ENCODE measurements at regions not wholly inside any gene's neighbourhood (a gene's known extent, or its start where the extent isn't known, plus 50 kb on each side); places are given as distances from the start of the nearest gene placed in this dataset.

DNA sequence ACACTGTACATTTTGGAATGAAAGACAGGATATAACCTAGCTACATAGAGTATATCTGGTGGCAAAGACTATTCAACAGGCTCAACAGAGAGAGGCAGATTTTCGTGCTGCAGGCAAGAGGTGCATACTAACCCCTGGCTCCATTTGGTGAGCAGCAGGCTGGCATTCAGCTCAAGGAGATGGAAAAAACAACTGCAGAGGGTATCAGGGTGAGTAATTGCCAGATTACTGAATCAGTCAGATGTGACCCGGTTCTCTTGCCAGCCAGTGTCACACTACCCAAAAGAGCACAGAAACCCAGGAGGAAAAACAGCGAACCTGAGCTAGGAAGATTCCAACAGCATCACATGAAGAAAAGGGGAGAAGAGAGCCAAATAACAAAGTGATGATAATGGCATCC is 130.4 kb upstream of the PRLR start:
- TF ChIP-seq POLR2AphosphoS5 (IDR thresholded peaks at IDR 0.05; ENCODE audit: borderline replicate concordance, low read depth, low read length) (no peak), FOXP2 (optimal IDR thresholded peaks at IDR 0.05; ENCODE audit: control extremely low read depth, extremely low read length, insufficient read depth) (no peak)
